ENCODE measurements at regions not wholly inside any gene's neighbourhood (a gene's known extent, or its start where the extent isn't known, plus 50 kb on each side); places are given as distances from the start of the nearest gene placed in this dataset.
"Not testable (repeated sequence)": the region's sequence is repeated elsewhere in the genome, so short reads cannot be mapped to it uniquely, and the experiment has no call there.

DNA sequence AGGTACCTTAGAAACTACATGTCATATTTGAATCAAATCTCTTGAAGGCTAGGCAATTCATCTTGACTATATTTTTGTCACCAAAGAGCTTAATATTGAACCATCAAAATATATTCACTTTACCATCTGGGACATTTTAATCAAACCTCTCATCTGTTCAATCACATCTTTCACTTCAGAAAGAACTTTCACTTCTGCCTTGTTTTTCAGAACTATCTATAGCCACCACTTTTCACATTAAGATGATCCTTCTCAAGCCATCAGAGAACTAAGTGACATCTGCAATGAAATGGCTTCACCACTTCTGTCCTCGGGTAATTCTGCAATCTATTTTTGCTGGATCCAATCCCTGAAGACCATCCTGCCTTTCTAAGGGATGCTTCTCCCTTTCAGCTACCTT, 57.8 kb downstream of the OR2B2 start:
- ATAC-seq (ENCODE audit: insufficient number of reproducible peaks, low FRiP score, low read depth): no peak
- no peak overlapping the region for H3K4me3 ChIP-seq

DNA sequence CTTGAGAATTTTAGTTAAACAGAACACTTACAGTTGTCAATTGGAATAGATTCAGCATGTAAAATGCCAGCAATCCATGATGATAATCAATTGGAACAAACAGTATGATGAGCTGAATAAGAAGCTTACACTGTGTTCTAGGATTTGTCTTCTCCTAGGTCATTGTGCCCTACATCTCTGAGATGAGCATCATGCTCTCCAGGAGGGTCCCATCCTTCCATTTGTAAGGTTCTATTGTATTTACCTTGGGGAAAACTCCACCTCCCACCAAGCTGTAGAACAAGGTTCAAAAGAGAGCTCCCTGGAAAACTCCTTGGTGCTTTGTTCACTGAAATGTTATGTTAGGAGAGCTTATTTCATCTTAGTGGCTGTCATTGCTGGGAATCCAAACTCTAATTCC, 60.8 kb downstream of the OR2B2 start:
- DNase-seq (ENCODE audit: low spot score): no peak
- no peak for TF ChIP-seq CTCF (IDR thresholded peaks at IDR 0.05)
- Histone ChIP-seq H3K9me3 (no peaks in the 10 kb centered on the region), H3K27me3 (replicated peaks; ENCODE audit: insufficient read depth) (no peaks in the 10 kb centered on the region), H3K4me3 (no peak overlapping the region), H3K4me1 (ENCODE audit: control insufficient read depth in 1 of 2, low read depth in 2 of 2) (no peaks in the 10 kb centered on the region), H3K27ac (no peak overlapping the region), H3K36me3 (no peaks in the 10 kb centered on the region)
- no peak for ATAC-seq (ENCODE audit: insufficient number of reproducible peaks, low FRiP score, low read depth)

More for the DNA sequence above, 57.8 kb downstream of the OR2B2 start:
- no peak for TF ChIP-seq CTCF (IDR thresholded peaks at IDR 0.05)
- H3K27me3 ChIP-seq (replicated peaks; ENCODE audit: insufficient read depth): no peaks in the 10 kb centered on the region
- H3K9me3 ChIP-seq: no peaks in the 10 kb centered on the region
- no peak overlapping the region for H3K27ac ChIP-seq
- no peak for DNase-seq (ENCODE audit: low spot score)
- no peaks in the 10 kb centered on the region for H3K4me1 ChIP-seq (ENCODE audit: control insufficient read depth in 1 of 2, low read depth in 2 of 2)
- H3K36me3 ChIP-seq: no peaks in the 10 kb centered on the region

GRCh38 chr6:27849001-27849400, 63.2 kb downstream of the OR2B2 start:
- not testable (repeated sequence) for H3K27me3 ChIP-seq (replicated peaks; ENCODE audit: insufficient read depth); H3K36me3 ChIP-seq; ATAC-seq (ENCODE audit: insufficient number of reproducible peaks, low FRiP score, low read depth); H3K9me3 ChIP-seq; H3K27ac ChIP-seq; DNase-seq (ENCODE audit: low spot score); H3K4me3 ChIP-seq; H3K4me1 ChIP-seq (ENCODE audit: control insufficient read depth in 1 of 2, low read depth in 2 of 2)

DNA sequence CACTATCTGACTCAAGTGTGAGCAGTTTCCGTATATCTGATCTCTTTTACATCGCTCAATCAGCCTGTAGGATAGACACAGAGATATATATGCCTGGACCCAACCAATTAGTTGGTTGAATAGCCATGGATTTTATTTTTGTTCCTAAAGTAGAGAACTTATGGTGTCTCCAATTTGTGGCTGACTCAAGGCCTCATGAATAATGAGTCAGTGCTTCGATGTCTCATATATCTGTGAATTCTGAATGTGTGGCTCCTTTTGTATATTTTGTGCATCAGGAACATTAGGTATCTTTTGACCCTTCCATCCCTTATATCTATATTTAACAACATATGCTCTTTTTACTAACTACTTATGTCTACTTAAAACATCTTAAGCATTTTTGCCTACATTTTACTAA, 64.5 kb downstream of the OR2B2 start:
- no peak overlapping the region for H3K4me3 ChIP-seq
- TF ChIP-seq CTCF (IDR thresholded peaks at IDR 0.05): no peak
- no peaks in the 10 kb centered on the region for H3K4me1 ChIP-seq (ENCODE audit: control insufficient read depth in 1 of 2, low read depth in 2 of 2)
- DNase-seq (ENCODE audit: low spot score): no peak
- H3K27ac ChIP-seq: no peak overlapping the region
- no peak for ATAC-seq (ENCODE audit: insufficient number of reproducible peaks, low FRiP score, low read depth)
- H3K36me3 ChIP-seq: no peaks in the 10 kb centered on the region
- H3K27me3 ChIP-seq (replicated peaks; ENCODE audit: insufficient read depth): no peaks in the 10 kb centered on the region
- H3K9me3 ChIP-seq: no peaks in the 10 kb centered on the region

GRCh38 chr6:27840572-27840971, 71.6 kb downstream of the OR2B2 start:
- no peak overlapping the region for H3K27ac ChIP-seq
- H3K4me3 ChIP-seq: no peak overlapping the region
- no peaks in the 10 kb centered on the region for H3K36me3 ChIP-seq
- no peaks in the 10 kb centered on the region for H3K27me3 ChIP-seq (replicated peaks; ENCODE audit: insufficient read depth)
- no peak for DNase-seq (ENCODE audit: low spot score)
- TF ChIP-seq CTCF (IDR thresholded peaks at IDR 0.05): no peak
- no peak for ATAC-seq (ENCODE audit: insufficient number of reproducible peaks, low FRiP score, low read depth)
- H3K4me1 ChIP-seq (ENCODE audit: control insufficient read depth in 1 of 2, low read depth in 2 of 2): peaks cover 3 to 12% of the 10 kb centered on the region in 2 donors
- no peaks in the 10 kb centered on the region for H3K9me3 ChIP-seq
